Right lobe of liver (tissue), 6 donors: ENCODE measurements at regions not wholly inside any gene's neighbourhood (a gene's known extent, or its start where the extent isn't known, plus 50 kb on each side); places are given as distances from the start of the nearest gene placed in this dataset.
"Not testable (repeated sequence)": the region's sequence is repeated elsewhere in the genome, so short reads cannot be mapped to it uniquely, and the experiment has no call there.

Experiments used
- ATAC-seq, 4 donors: fragments of 200-7000 bp; cut with Tn5 transposase; one replicate each; pipeline ENCODE4 v1.9.1; 2020; ENCODE audit warnings: mild to moderate bottlenecking in 4 of 4, moderate library complexity in 4 of 4
- DNase-seq, 3 donors: peaks; one replicate each; pipeline ENCODE4 v3.0.0-alpha.2; 2020
- H3K27ac ChIP-seq, 3 donors: fragments of 200-600 bp; one replicate each; pipeline ENCODE4 v1.8.0; 2022
- H3K27me3 ChIP-seq, 2 donors: fragments of 200-600 bp; one replicate each; pipeline ENCODE4 v1.8.0; 2022
- H3K36me3 ChIP-seq, 4 donors: fragments of 200-600 bp; sonication (generic) in 1 of 4; one replicate each; pipeline versions ENCODE4 v1.5.1 to v1.8.0; 2017 to 2022; ENCODE audit warnings: control low read depth in 1 of 4
- H3K4me1 ChIP-seq, 4 donors: fragments of 200-600 bp; sonication (generic) in 1 of 4; one replicate each; pipeline versions ENCODE4 v1.5.1 to v1.8.0; 2017 to 2022; ENCODE audit warnings: control low read depth in 1 of 4
- H3K4me3 ChIP-seq, 3 donors: fragments of 200-600 bp; one replicate each; pipeline ENCODE4 v1.8.0; 2022
- H3K9me3 ChIP-seq, 4 donors: fragments of 200-600 bp; sonication (generic) in 1 of 4; one replicate each; pipeline versions ENCODE4 v1.5.1 to v1.8.0; 2017 to 2022; ENCODE audit warnings: control low read depth in 1 of 4
- POLR2A ChIP-seq: fragments of 450-650 bp; IDR thresholded peaks from one replicate; pipeline ENCODE4 v1.6.1; 2017; ENCODE audit warnings: antibody characterized with exemption, mild to moderate bottlenecking
- WGBS: methylation state at CpG from one replicate; pipeline ENCODE4 v1.1.6; 2018; ENCODE audit warnings: low coverage, low lambda C conversion rate; ENCODE audit not compliant: insufficient coverage; ENCODE audit errors: missing lambda C conversion rate; 5-methylcytosine and 5-hydroxymethylcytosine counted together
- intact Hi-C, 2 donors: fragments of 100-400 bp; cut with DNase I; formaldehyde crosslinking; loops; one replicate each; pipeline versions ENCODE4 v1.11.2 to v1.14.1; 2022
- TF ChIP-seq, protein P1 (sequence below), 4 donors: fragments of 200-600 bp in 3 of 4; fragments of 450-650 bp in 1 of 4; IDR thresholded peaks; one replicate each; pipeline versions ENCODE4 v1.5.1 to v1.8.0; 2016 to 2022; ENCODE audit warnings: antibody characterized with exemption in 4 of 4, mild to moderate bottlenecking in 2 of 4
- donor health status: DM: no; HTN: yes; CAD: no.
- donor health status: DM: no; HTN: no; CAD: no.
- donor health status: DM: no; HTN: no; CAD: no.
- donor health status: DM: no; HTN: yes; CAD: no.
- donor health status: DM: no; HTN: yes; CAD: no.

DNA sequence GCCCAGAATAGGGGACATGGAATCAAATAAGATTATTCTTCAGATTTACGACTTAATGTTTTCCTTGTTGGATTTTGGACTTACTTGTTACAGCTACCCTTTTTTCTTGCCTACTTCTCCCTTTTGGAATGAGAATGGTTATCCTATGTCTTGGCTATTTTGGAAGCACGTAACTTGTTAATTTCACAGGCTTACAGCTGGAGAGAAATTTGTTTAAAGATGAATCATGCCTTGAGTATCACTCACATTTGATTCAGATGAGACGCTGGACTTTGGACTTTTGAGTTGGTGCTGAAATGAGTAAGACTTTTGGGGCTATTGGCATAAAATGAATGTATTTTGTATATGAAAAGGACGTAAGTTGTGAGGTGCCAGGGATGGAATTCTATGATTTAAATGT is 83.3 kb downstream of the SMPDL3A start:
- Histone ChIP-seq H3K36me3 (no peaks in the 10 kb centered on the region), H3K27me3 (no peaks in the 10 kb centered on the region), H3K4me3 (no peak overlapping the region), H3K27ac (no peak overlapping the region), H3K4me1 (no peaks in the 10 kb centered on the region), H3K9me3 (no peaks in the 10 kb centered on the region)
- ATAC-seq = no peak
- no peak for TF ChIP-seq POLR2A
- TF ChIP-seq, protein P1, sequence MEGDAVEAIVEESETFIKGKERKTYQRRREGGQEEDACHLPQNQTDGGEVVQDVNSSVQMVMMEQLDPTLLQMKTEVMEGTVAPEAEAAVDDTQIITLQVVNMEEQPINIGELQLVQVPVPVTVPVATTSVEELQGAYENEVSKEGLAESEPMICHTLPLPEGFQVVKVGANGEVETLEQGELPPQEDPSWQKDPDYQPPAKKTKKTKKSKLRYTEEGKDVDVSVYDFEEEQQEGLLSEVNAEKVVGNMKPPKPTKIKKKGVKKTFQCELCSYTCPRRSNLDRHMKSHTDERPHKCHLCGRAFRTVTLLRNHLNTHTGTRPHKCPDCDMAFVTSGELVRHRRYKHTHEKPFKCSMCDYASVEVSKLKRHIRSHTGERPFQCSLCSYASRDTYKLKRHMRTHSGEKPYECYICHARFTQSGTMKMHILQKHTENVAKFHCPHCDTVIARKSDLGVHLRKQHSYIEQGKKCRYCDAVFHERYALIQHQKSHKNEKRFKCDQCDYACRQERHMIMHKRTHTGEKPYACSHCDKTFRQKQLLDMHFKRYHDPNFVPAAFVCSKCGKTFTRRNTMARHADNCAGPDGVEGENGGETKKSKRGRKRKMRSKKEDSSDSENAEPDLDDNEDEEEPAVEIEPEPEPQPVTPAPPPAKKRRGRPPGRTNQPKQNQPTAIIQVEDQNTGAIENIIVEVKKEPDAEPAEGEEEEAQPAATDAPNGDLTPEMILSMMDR (IDR thresholded peaks at IDR 0.05) = no peak
- WGBS = 70% methylated on average over 4 of the region's 4 CpGs
- intact Hi-C loops = loop anchor here in 1 of 2 donors (10.0 kb wide), 1 partner anchor 442 kb away; no protein-coding TSS in a partner anchor
- no peak for DNase-seq

DNA sequence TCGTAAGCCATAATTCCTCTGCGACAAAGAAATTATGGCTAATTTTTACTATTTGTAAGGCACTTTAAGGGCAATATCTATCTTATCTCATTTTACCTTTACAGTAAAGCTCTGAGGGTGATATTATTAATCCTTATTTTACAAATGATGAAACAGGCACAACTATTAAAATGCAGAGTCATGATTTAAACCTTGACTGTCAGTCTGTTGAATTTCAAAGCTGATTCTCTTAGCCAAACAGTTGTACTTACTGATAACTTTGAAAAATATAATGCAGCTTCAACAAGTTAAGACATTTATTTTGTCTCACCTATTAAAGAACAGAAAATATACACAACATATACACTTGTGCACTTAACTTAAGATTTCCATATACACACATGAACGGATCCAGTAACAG is 88.2 kb downstream of the SMPDL3A start:
- Histone ChIP-seq H3K36me3 (no peaks in the 10 kb centered on the region), H3K4me3 (no peak overlapping the region), H3K9me3 (no peaks in the 10 kb centered on the region), H3K27ac (no peak overlapping the region), H3K4me1 (no peaks in the 10 kb centered on the region), H3K27me3 (no peaks in the 10 kb centered on the region)
- DNase-seq (no peak), ATAC-seq (no peak)
- intact Hi-C loops = loop anchor here in 1 of 2 donors (10.0 kb wide), 1 partner anchor 437 kb away; no protein-coding TSS in a partner anchor
- TF ChIP-seq, protein P1 (IDR thresholded peaks at IDR 0.05) = no peak
- TF ChIP-seq POLR2A = no peak
- WGBS = 78% methylated on average over 3 of the region's 3 CpGs

DNA sequence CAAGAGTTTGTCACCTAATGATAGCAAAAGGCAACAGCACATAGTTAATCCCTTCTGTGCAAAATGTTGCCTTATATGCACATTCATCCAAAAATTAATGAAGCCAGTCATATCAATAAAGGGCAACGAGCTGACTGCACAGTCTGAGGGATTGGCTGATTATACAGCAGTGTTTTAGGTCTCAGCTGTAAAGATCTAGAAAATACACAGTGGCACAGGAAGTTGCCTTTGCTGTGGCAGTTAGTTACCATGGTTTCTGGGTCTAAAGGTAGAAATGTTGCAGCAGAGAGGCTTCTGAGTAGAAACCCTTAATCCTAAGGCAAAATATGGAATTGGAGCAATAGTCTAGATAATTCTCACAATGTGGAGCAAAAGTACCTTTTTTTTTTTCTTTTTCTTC is 89.7 kb downstream of the SMPDL3A start:
- Histone ChIP-seq H3K4me1 (no peaks in the 10 kb centered on the region), H3K4me3 (no peak overlapping the region), H3K27ac (no peak overlapping the region), H3K27me3 (no peaks in the 10 kb centered on the region), H3K36me3 (no peaks in the 10 kb centered on the region), H3K9me3 (no peaks in the 10 kb centered on the region)
- intact Hi-C loops = loop anchor here in 1 of 2 donors (10.0 kb wide), 1 partner anchor 436 kb away; no protein-coding TSS in a partner anchor
- WGBS = 0% methylated on average over 1 of the region's 1 CpG
- DNase-seq (no peak), ATAC-seq (no peak)
- no peak for TF ChIP-seq POLR2A
- TF ChIP-seq, protein P1 (IDR thresholded peaks at IDR 0.05) = no peak

DNA sequence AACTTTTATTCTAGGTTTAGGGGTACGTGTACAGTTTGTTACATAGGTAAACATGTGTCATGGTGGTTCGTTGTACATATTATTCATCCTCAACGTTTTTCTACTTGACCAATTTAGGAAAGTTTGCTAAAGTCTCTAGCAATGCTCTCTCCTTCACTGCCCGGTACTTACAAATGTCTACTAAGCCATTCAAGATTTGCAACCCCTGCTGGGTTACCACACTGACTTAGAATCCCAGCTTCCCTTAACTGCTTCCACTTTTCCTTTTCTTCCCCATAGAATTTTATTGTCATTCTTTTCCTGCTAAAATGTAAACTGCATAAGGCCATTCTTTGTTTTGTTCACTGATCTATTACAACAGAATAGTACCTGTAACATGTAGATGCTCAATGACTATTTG is 97.4 kb downstream of the SMPDL3A start:
- H3K27ac ChIP-seq = no peak overlapping the region
- DNase-seq = no peak
- no peaks in the 10 kb centered on the region for H3K36me3 ChIP-seq
- no peaks in the 10 kb centered on the region for H3K9me3 ChIP-seq
- TF ChIP-seq, protein P1 (IDR thresholded peaks at IDR 0.05) = no peak
- no peak for TF ChIP-seq POLR2A
- H3K27me3 ChIP-seq = no peaks in the 10 kb centered on the region
- H3K4me1 ChIP-seq = no peaks in the 10 kb centered on the region
- WGBS = 30% methylated on average over 4 of the region's 4 CpGs
- H3K4me3 ChIP-seq = no peak overlapping the region
- no peak for ATAC-seq
- intact Hi-C loops = no loop called here

DNA sequence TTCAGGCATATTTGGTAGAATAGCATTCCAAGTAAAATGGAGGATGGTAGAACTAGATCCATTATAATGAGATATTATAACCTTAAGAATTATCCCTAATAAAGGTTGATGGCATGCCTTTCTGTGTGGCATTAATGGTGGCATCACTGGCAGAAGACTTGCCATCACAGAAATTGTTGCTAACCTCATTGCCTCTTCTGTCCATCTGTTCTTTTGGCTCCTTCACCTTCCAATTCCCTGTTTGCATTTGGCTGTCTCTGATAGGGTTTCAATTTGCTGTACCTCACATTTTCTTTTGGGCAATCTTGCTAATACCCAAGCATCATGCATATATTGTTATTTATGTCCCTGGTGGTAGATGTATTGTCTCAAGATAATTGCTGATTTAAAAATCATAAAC is 98.9 kb downstream of the SMPDL3A start:
- no peak for ATAC-seq
- Histone ChIP-seq H3K27me3 (no peaks in the 10 kb centered on the region), H3K4me1 (no peaks in the 10 kb centered on the region), H3K27ac (no peak overlapping the region), H3K36me3 (no peaks in the 10 kb centered on the region), H3K4me3 (no peak overlapping the region), H3K9me3 (no peaks in the 10 kb centered on the region)
- no peak for DNase-seq
- no peak for TF ChIP-seq POLR2A
- TF ChIP-seq, protein P1 (IDR thresholded peaks at IDR 0.05) = no peak
- intact Hi-C loops = no loop called here

DNA sequence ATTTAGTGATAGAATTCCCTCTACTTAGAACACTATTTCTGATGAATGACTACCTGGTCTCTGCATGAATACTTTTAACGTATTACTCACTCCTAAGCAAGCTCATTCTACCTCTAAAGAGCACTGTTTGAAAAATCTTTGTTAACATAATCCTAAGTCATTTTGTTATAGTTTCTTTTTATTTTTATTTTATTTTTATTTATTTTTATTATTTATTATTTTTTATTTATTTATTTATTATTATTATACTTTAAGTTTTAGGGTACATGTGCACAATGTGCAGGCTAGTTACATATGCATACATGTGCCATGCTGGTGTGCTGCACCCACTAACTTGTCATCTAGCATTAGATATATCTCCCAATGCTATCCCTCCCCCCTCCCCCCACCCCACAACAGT is 99.6 kb downstream of the SMPDL3A start:
- DNase-seq, H3K4me3 ChIP-seq, ATAC-seq, H3K27me3 ChIP-seq, H3K9me3 ChIP-seq, H3K4me1 ChIP-seq, intact Hi-C loops, H3K36me3 ChIP-seq, H3K27ac ChIP-seq: not testable (repeated sequence)
- 93% methylated on average over 1 of the region's 1 CpG for WGBS
